SU-DHL-6 (cell line): ENCODE measurements at regions not wholly inside any gene's neighbourhood (a gene's known extent, or its start where the extent isn't known, plus 50 kb on each side); places are given as distances from the start of the nearest gene placed in this dataset.

Experiments used
- H2AFZ ChIP-seq: fragments of 200-600 bp; sonication (generic); 2 replicates; pipeline ENCODE4 v1.6.1; 2014; ENCODE audit warnings: low read depth, mild to moderate bottlenecking, moderate library complexity, mixed read lengths, antibody characterized with exemption, low read length; ENCODE audit not compliant: severe bottlenecking
- H3F3A ChIP-seq: fragments of 200-600 bp; shearing (Covaris generic); 2 replicates; pipeline ENCODE4 v1.6.0; 2016; ENCODE audit warnings: antibody characterized with exemption, mild to moderate bottlenecking; ENCODE audit not compliant: insufficient read depth
- H3K27ac ChIP-seq: fragments of 200-600 bp; sonication (generic); 2 replicates; pipeline ENCODE4 v1.5.1; 2016; ENCODE audit warnings: low read depth, mild to moderate bottlenecking, low read length, moderate library complexity, mixed read lengths
- H3K27me3 ChIP-seq: fragments of 200-600 bp; sonication (generic), shearing (Covaris generic); 2 replicates; pipeline ENCODE4 v1.6.0; 2014; ENCODE audit warnings: mild to moderate bottlenecking, low read length
- H3K36me3 ChIP-seq: fragments of 200-600 bp; sonication (generic); 2 replicates; pipeline ENCODE4 v1.6.1; 2014; ENCODE audit warnings: mild to moderate bottlenecking, low read length, mixed read lengths
- H3K4me2 ChIP-seq: fragments of 300-600, 200-600 bp; shearing (Covaris generic), sonication (generic); 2 replicates; pipeline ENCODE4 v1.6.0; 2014; ENCODE audit warnings: low read length, low read depth, mild to moderate bottlenecking; ENCODE audit not compliant: poor library complexity, severe bottlenecking
- H3K4me3 ChIP-seq: fragments of 200-600 bp; sonication (generic); 2 replicates; pipeline ENCODE4 v1.5.1; 2014; ENCODE audit warnings: antibody characterized with exemption, low read length, mild to moderate bottlenecking, mixed read lengths; ENCODE audit not compliant: insufficient read depth, poor library complexity, severe bottlenecking
- H3K79me2 ChIP-seq: fragments of 200-600 bp; sonication (generic); 2 replicates; pipeline ENCODE4 v1.6.1; 2014; ENCODE audit warnings: mild to moderate bottlenecking, low read length, moderate library complexity; ENCODE audit not compliant: insufficient read depth
- H3K9ac ChIP-seq: fragments of 200-600 bp; sonication (generic); 2 replicates; pipeline ENCODE4 v1.7.0; 2014; ENCODE audit warnings: mild to moderate bottlenecking, low read length
- H3K9me2 ChIP-seq: fragments of 200-600 bp; sonication (generic); replicated peaks from 2 replicates; pipeline ENCODE4 v1.6.1; 2014; ENCODE audit warnings: low read length; ENCODE audit not compliant: insufficient read depth
- H3K9me3 ChIP-seq: fragments of 200-600 bp; sonication (generic); 2 replicates; pipeline ENCODE4 v1.6.1; 2014; ENCODE audit warnings: low read length, mixed read lengths; ENCODE audit not compliant: insufficient read depth
- H4K20me1 ChIP-seq: fragments of 200-600 bp; sonication (generic); 2 replicates; pipeline ENCODE4 v1.6.1; 2014; ENCODE audit warnings: low read depth, mild to moderate bottlenecking, antibody characterized with exemption, low read length, moderate library complexity, mixed read lengths
- CTCF ChIP-seq: fragments of 200-600 bp; sonication (generic); IDR thresholded peaks from one replicate; pipeline ENCODE4 v1.5.1; 2017; ENCODE audit warnings: antibody characterized with exemption, mild to moderate bottlenecking, low read length, moderate library complexity; ENCODE audit not compliant: insufficient read depth, poor library complexity, severe bottlenecking
- EZH2phosphoT487 ChIP-seq: fragments of 200-600 bp; sonication (generic), shearing (Covaris generic); conservative IDR thresholded peaks from 2 replicates; pipeline ENCODE4 v1.6.1; 2018; ENCODE audit warnings: mild to moderate bottlenecking, antibody characterized with exemption, low read length, moderate library complexity, mixed read lengths

GRCh38 chr6:132045877-132046276 lies 94.7 kb upstream of the CCN2 start:
- Histone ChIP-seq H3K27me3 (no peaks in the 10 kb centered on the region), H3K9ac (no peak overlapping the region), H3K79me2 (no peaks in the 10 kb centered on the region), H3K9me2 (no peaks in the 10 kb centered on the region), H3F3A (no peaks in the 10 kb centered on the region), H4K20me1 (no peaks in the 10 kb centered on the region), H3K9me3 (no peaks in the 10 kb centered on the region), H3K36me3 (no peaks in the 10 kb centered on the region), H2AFZ (no peak overlapping the region), H3K4me2 (no peak overlapping the region), H3K4me3 (no peak overlapping the region), H3K27ac (no peak overlapping the region)
- TF ChIP-seq CTCF (no peak), EZH2phosphoT487 (no peak)

GRCh38 chr6:132043148-132043547 lies 92.0 kb upstream of the CCN2 start:
- Histone ChIP-seq H3K27me3 (no peaks in the 10 kb centered on the region), H3K4me3 (no peak overlapping the region), H3K36me3 (no peaks in the 10 kb centered on the region), H4K20me1 (no peaks in the 10 kb centered on the region), H3F3A (no peaks in the 10 kb centered on the region), H2AFZ (no peak overlapping the region), H3K9ac (no peak overlapping the region), H3K79me2 (no peaks in the 10 kb centered on the region), H3K27ac (no peak overlapping the region), H3K9me2 (no peaks in the 10 kb centered on the region), H3K9me3 (no peaks in the 10 kb centered on the region), H3K4me2 (no peak overlapping the region)
- TF ChIP-seq EZH2phosphoT487: no peak

- no peak overlapping the region for H2AFZ ChIP-seq
- H3K9me2 ChIP-seq: no peaks in the 10 kb centered on the region
- no peak overlapping the region for H3K9ac ChIP-seq
- no peak for TF ChIP-seq CTCF
- TF ChIP-seq EZH2phosphoT487: no peak
- H3K36me3 ChIP-seq: no peaks in the 10 kb centered on the region
- no peak overlapping the region for H3K27ac ChIP-seq
- H3K27me3 ChIP-seq: no peaks in the 10 kb centered on the region
- H4K20me1 ChIP-seq: no peaks in the 10 kb centered on the region
- H3K4me3 ChIP-seq: no peak overlapping the region
- no peaks in the 10 kb centered on the region for H3K79me2 ChIP-seq
- H3K9me3 ChIP-seq: no peaks in the 10 kb centered on the region
- no peaks in the 10 kb centered on the region for H3F3A ChIP-seq
- H3K4me2 ChIP-seq: no peak overlapping the region
Measured at GRCh38 chr6:132041706-132042105, 90.5 kb upstream of the CCN2 start.

- no peak overlapping the region for H3K9ac ChIP-seq
- no peak overlapping the region for H3K27ac ChIP-seq
- no peaks in the 10 kb centered on the region for H3F3A ChIP-seq
- H3K36me3 ChIP-seq: no peaks in the 10 kb centered on the region
- no peak overlapping the region for H2AFZ ChIP-seq
- H3K79me2 ChIP-seq: no peaks in the 10 kb centered on the region
- H3K4me2 ChIP-seq: no peak overlapping the region
- H4K20me1 ChIP-seq: no peaks in the 10 kb centered on the region
- no peak overlapping the region for H3K4me3 ChIP-seq
- TF ChIP-seq CTCF: no peak
- no peak for TF ChIP-seq EZH2phosphoT487
- no peaks in the 10 kb centered on the region for H3K27me3 ChIP-seq
- H3K9me3 ChIP-seq: no peaks in the 10 kb centered on the region
- H3K9me2 ChIP-seq: no peaks in the 10 kb centered on the region
Measured at GRCh38 chr6:132028029-132028428, 76.9 kb upstream of the CCN2 start.
